Suprapubic skin (tissue), 3 donors: ENCODE measurements at regions not wholly inside any gene's neighbourhood (a gene's known extent, or its start where the extent isn't known, plus 50 kb on each side); places are given as distances from the start of the nearest gene placed in this dataset.

Source experiments
- EP300 ChIP-seq: sonication (generic); formaldehyde crosslinking; IDR thresholded peaks from one replicate; pipeline ENCODE4 v1.6.1; 2017; ENCODE audit warnings: antibody characterized with exemption
- POLR2A ChIP-seq, 2 donors: fragments of 450-650 bp; IDR thresholded peaks; one replicate each; pipeline ENCODE4 v1.6.1; 2017; ENCODE audit warnings: antibody characterized with exemption in 2 of 2, mild to moderate bottlenecking in 2 of 2, moderate library complexity in 2 of 2
- TF ChIP-seq, protein P1 (sequence below), 2 donors: fragments of 200-600 bp in 1 of 2; fragments of 450-650 bp in 1 of 2; sonication (generic) in 1 of 2; IDR thresholded peaks; one replicate each; pipeline ENCODE4 v1.5.1; 2016 to 2019; ENCODE audit warnings: antibody characterized with exemption in 2 of 2, mild to moderate bottlenecking in 1 of 2, moderate library complexity in 1 of 2

DNA sequence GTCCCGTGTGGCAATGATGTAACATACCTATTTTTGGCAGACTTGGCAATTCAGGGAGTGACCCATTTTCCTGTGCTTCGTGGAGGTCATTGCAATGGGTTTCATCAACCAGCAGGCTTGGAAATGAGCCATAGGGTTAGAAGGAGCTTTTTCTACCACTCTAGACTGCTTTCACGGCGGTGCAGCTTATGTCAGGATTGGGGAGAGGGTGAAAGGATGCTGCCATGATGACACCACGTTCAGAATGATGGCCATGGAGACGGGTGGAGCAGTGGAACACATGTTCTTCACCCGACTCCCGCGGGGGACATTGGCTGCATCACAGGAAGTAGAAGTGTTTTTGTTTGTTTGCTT, 220.2 kb downstream of the EMX2 start:
- TF ChIP-seq, protein P1, sequence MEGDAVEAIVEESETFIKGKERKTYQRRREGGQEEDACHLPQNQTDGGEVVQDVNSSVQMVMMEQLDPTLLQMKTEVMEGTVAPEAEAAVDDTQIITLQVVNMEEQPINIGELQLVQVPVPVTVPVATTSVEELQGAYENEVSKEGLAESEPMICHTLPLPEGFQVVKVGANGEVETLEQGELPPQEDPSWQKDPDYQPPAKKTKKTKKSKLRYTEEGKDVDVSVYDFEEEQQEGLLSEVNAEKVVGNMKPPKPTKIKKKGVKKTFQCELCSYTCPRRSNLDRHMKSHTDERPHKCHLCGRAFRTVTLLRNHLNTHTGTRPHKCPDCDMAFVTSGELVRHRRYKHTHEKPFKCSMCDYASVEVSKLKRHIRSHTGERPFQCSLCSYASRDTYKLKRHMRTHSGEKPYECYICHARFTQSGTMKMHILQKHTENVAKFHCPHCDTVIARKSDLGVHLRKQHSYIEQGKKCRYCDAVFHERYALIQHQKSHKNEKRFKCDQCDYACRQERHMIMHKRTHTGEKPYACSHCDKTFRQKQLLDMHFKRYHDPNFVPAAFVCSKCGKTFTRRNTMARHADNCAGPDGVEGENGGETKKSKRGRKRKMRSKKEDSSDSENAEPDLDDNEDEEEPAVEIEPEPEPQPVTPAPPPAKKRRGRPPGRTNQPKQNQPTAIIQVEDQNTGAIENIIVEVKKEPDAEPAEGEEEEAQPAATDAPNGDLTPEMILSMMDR (IDR thresholded peaks at IDR 0.05): no peak
- no peak for TF ChIP-seq POLR2A (IDR thresholded peaks at IDR 0.05)
- TF ChIP-seq EP300: no peak
